Uterus (tissue), 3 donors: ENCODE measurements at regions not wholly inside any gene's neighbourhood (a gene's known extent, or its start where the extent isn't known, plus 50 kb on each side); places are given as distances from the start of the nearest gene placed in this dataset. TPM values are rescaled to one million over a fixed set of nuclear protein-coding genes. Genes with fewer than 3 reads are reported as not detected.

Experiments
- DNase-seq, 2 donors: peaks; one replicate each; pipeline ENCODE4 v3.0.0-alpha.2; 2019 to 2020
- H3K27ac ChIP-seq, 2 donors: fragments of 200-600 bp; sonication (generic); 1 replicate in 1 of 2; 2 replicates in 1 of 2; pipeline ENCODE4 v1.5.1; 2016 to 2018
- H3K27me3 ChIP-seq, 2 donors: fragments of 200-600 bp; sonication (generic); one replicate each; pipeline ENCODE4 v1.5.1; 2018 to 2019; ENCODE audit warnings: control low read depth in 1 of 2
- H3K36me3 ChIP-seq, 2 donors: fragments of 200-600 bp; sonication (generic); one replicate each; pipeline ENCODE4 v1.5.1; 2019; ENCODE audit warnings: control low read depth in 1 of 2
- H3K4me1 ChIP-seq, 2 donors: fragments of 200-600 bp; sonication (generic); one replicate each; pipeline ENCODE4 v1.5.1; 2018 to 2019; ENCODE audit warnings: control low read depth in 1 of 2
- H3K4me3 ChIP-seq, 2 donors: fragments of 200-600 bp; sonication (generic); 1 replicate in 1 of 2; 2 replicates in 1 of 2; pipeline ENCODE4 v1.5.1; 2018 to 2019; ENCODE audit warnings: mild to moderate bottlenecking in 1 of 2
- H3K9me3 ChIP-seq, 2 donors: fragments of 200-600 bp; sonication (generic); one replicate each; pipeline ENCODE4 v1.5.1; 2019; ENCODE audit warnings: control low read depth in 1 of 2
- POLR2A ChIP-seq, 2 donors: fragments of 450-650 bp; IDR thresholded peaks; one replicate each; pipeline ENCODE4 v1.6.1; 2016; ENCODE audit warnings: antibody characterized with exemption in 2 of 2, mild to moderate bottlenecking in 1 of 2, moderate library complexity in 1 of 2
- intact Hi-C: fragments of 100-400 bp; cut with DNase I; formaldehyde crosslinking; loops from one replicate; pipeline ENCODE4 v1.15.1; 2023; ENCODE audit warnings: low total_unique reads
- small RNA-seq: library from RNA; depleted of rRNA; stranded (forward); fragments of <200 nt; gene quantifications from one replicate; pipeline ENCODE3, GENCODE V24; 2016
- TF ChIP-seq, protein P1 (sequence below), 4 experiments: fragments of 200-600 bp in 2 of 4; fragments of 450-650 bp in 2 of 4; sonication (generic) in 2 of 4; IDR thresholded peaks; one replicate each; pipeline ENCODE4 v1.5.1; 2016 to 2019; ENCODE audit warnings: antibody characterized with exemption in 4 of 4, mild to moderate bottlenecking in 2 of 4, moderate library complexity in 1 of 4
- donor health status: DM: yes; HTN: yes; CAD: no.

DNA sequence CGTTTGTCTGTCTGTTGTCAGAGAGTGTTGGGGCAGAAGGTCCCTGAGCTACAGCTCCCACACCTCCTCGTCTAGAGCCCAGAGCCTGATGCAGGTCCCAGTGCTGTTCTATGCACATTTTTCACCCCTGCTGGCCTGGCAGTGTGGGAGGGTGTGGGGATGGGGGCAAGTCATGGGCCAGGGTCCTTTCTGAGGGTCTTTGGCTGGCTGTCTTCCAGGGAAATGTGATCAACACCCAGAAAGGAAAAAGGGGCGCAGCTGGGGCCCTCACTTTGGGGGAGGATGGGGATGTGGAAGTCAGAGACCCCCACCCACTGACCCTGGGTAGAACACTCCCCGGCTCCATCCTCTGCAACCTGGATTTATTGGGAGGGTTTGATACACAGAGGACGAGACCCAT is 50.0 kb upstream of the ZNF716 start:
- Histone ChIP-seq H3K36me3 (no peaks in the 10 kb centered on the region), H3K4me1 (no peaks in the 10 kb centered on the region), H3K27ac (no peak overlapping the region), H3K4me3 (no peak overlapping the region), H3K27me3 (no peaks in the 10 kb centered on the region), H3K9me3 (peaks cover 0 to 3% of the 10 kb centered on the region in 2 donors)
- DNase-seq = no peak
- intact Hi-C loops = no loop called here
- no peak for TF ChIP-seq POLR2A (IDR thresholded peaks at IDR 0.05)
- TF ChIP-seq, protein P1, sequence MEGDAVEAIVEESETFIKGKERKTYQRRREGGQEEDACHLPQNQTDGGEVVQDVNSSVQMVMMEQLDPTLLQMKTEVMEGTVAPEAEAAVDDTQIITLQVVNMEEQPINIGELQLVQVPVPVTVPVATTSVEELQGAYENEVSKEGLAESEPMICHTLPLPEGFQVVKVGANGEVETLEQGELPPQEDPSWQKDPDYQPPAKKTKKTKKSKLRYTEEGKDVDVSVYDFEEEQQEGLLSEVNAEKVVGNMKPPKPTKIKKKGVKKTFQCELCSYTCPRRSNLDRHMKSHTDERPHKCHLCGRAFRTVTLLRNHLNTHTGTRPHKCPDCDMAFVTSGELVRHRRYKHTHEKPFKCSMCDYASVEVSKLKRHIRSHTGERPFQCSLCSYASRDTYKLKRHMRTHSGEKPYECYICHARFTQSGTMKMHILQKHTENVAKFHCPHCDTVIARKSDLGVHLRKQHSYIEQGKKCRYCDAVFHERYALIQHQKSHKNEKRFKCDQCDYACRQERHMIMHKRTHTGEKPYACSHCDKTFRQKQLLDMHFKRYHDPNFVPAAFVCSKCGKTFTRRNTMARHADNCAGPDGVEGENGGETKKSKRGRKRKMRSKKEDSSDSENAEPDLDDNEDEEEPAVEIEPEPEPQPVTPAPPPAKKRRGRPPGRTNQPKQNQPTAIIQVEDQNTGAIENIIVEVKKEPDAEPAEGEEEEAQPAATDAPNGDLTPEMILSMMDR (IDR thresholded peaks at IDR 0.05) = no peak

Small RNA genes lying in the stretch of these regions (small RNA-seq; reads per million reads assigned to genes)
- not detected for gene RNU7-157P
